Activated CD4-positive, alpha-beta T cell treated with anti-CD3 and anti-CD28 coated beads, Interleukin-10, Interleukin-2, amounts not matched to agents 100 ng/mL and 50 ng/mL, durations not matched to agents 16 hours and 8 hours (primary cell): ENCODE measurements at regions not wholly inside any gene's neighbourhood (a gene's known extent, or its start where the extent isn't known, plus 50 kb on each side); places are given as distances from the start of the nearest gene placed in this dataset.

Experiments
- DNase-seq: peaks from one replicate; pipeline ENCODE4 v3.0.0-alpha.2; 2020

- no peak for DNase-seq
Measured at GRCh38 chrX:39875834-39876628, 221.7 kb downstream of the BCOR start.

GRCh38 chrX:39877905-39878304 lies 219.9 kb downstream of the BCOR start:
- no peak for DNase-seq

- DNase-seq = peak; percentile 89
Measured at GRCh38 chrX:39883666-39884065, 214.1 kb downstream of the BCOR start.

- DNase-seq = no peak
Measured at GRCh38 chrX:39886282-39886681, 211.5 kb downstream of the BCOR start.

GRCh38 chrX:39888730-39889129 lies 209.0 kb downstream of the BCOR start:
- no peak for DNase-seq

GRCh38 chrX:39889704-39890103 lies 208.1 kb downstream of the BCOR start:
- no peak for DNase-seq

- DNase-seq = no peak
Measured at GRCh38 chrX:39890807-39891206, 207.0 kb downstream of the BCOR start.

GRCh38 chrX:39891781-39892180 lies 206.0 kb downstream of the BCOR start:
- no peak for DNase-seq

- no peak for DNase-seq
Measured at GRCh38 chrX:39893417-39894338, 204.1 kb downstream of the BCOR start.

- no peak for DNase-seq
Measured at GRCh38 chrX:39894683-39895082, 203.1 kb downstream of the BCOR start.

GRCh38 chrX:39895218-39896110 lies 202.3 kb downstream of the BCOR start:
- no peak for DNase-seq

GRCh38 chrX:39896951-39897740 lies 200.6 kb downstream of the BCOR start:
- DNase-seq = no peak

GRCh38 chrX:39897741-39898097 lies 200.0 kb downstream of the BCOR start:
- DNase-seq = no peak

GRCh38 chrX:39898147-39898546 lies 199.6 kb downstream of the BCOR start:
- DNase-seq = no peak

- DNase-seq = no peak
Measured at GRCh38 chrX:39899059-39899458, 198.7 kb downstream of the BCOR start.

GRCh38 chrX:39899856-39900776 lies 197.6 kb downstream of the BCOR start:
- DNase-seq = no peak

- DNase-seq = no peak
Measured at GRCh38 chrX:39900777-39901170, 197.0 kb downstream of the BCOR start.

- DNase-seq = peak; percentile 64
Measured at GRCh38 chrX:39903343-39903742, 194.4 kb downstream of the BCOR start.

GRCh38 chrX:39903937-39904336 lies 193.8 kb downstream of the BCOR start:
- DNase-seq = peak; percentile 80

GRCh38 chrX:39904816-39905537 lies 192.8 kb downstream of the BCOR start:
- no peak for DNase-seq
